ENCODE measurements at regions not wholly inside any gene's neighbourhood (a gene's known extent, or its start where the extent isn't known, plus 50 kb on each side); places are given as distances from the start of the nearest gene placed in this dataset.

DNA sequence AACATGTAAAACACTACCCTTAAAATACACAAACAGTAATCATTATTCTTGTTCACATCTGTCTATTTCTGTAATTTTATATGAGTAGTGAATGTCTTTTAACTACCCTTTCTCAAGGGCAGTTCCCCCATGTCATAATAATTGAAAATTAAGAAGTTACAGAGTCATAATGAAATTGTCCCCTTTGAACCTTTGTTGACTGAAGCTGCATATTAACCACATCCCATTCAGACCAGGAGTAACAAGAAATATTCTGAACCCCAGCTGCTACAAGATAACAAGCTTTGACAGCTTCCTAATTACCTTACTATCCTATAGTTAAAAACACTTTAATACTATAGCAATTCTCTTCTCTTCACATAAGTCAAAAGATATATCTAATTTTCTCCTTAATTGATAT, 635.9 kb upstream of the SUCLG2 start:
- DNase-seq, result no peak

DNA sequence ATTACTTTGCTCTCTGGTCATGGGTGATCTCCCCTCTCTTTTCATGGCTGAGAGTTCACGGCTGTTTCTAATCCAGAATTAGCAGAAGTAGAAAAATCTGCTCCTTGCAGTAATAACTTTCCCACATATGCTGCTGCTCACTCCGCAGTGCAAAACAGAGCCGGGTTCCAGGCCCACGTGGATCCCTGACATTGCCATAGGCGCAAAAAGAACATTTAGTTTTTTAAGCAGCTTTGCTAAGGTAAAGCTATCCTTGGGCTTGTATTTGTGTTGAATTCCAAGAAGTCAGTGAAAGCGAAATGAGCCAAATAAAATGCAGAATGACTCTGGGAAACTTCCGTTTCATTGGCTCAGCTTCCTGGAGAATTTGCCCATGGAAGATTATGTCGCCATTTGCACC, 633.7 kb upstream of the SUCLG2 start:
- no peak for DNase-seq

DNA sequence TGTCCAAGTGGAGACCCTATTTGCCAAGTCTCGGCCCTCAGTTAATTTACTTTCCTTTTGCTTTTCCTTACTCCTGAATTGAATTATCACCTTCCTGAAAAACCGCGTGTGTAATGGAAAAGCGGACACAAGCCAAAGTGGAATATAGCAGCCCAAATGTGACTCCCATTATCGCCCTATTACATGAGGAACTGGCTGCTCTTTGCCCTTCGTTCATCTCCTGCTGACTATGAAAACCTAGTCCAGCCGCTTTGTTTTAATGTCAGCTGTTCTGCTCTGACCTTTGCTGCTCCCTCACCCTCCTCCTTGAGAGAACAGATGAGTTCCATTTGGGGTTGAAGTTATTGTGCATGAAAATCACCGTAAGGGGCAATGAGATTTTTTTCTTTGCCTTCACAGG, 632.7 kb upstream of the SUCLG2 start:
- no peak for DNase-seq

DNA sequence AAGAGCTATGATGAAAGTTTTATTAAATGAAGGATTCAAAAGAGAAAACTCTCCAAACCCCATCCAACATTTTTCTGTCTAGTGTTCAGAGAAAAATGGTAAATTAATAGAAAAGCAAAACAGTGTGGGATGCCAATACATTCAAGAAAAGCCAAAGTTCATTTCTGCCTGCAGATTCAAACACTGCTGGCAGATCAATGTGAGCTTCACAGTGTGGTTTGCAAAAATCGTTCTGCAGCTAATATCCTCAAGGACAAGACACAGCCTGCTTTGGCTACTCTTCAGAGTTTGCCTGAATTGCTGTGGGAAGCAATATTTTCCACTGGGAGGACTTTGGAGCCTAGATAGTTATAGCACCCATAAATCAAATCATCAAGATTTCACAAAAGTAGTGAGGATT, 619.9 kb upstream of the SUCLG2 start:
- no peak for DNase-seq

DNA sequence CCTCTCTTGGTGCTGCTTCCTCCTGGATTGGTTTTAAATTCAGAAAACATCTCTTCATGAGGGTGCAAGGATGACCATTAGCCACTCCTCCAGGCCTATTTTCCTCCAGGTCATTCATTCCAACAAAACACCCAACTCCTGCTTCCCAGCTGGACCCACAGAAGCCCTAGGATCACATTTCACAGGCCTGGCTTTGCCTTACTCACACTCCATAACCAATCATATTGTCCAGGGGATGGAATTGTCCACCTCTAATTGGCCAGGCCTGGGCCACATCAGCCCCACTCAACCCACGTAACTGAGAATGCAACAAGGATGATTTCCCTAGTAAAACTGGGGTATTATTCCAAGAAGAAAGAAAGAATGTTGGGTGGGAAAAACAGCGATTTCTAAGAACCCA, 616.7 kb upstream of the SUCLG2 start:
- no peak for DNase-seq

DNA sequence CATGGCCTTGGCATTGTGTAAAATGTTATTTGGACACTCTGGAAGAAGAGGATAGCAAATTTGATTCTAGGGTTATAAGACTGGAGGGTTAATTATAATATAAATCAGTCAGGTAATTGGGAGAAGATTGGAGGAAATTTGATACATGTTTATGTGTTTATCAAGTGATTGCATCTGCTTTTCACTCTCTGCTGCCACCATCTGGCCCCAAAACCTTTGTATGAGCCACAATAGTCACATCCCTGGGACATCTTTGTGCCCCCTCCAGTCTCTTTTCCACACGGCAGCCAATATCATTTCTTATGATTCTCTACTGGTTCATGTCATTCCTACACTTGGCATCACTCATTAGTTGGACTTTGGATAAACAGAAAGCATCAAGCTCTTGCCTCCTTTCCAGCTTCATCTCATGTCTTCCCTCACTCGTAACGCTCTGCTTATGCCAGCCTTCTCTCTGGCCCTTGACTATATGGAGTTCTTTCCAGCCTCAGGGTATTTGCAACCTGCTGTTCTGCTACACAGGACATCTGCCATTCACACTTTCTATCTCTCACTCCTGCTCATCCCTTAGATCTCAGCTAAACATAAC, 602.3 kb upstream of the SUCLG2 start:
- DNase-seq, result no peak

DNA sequence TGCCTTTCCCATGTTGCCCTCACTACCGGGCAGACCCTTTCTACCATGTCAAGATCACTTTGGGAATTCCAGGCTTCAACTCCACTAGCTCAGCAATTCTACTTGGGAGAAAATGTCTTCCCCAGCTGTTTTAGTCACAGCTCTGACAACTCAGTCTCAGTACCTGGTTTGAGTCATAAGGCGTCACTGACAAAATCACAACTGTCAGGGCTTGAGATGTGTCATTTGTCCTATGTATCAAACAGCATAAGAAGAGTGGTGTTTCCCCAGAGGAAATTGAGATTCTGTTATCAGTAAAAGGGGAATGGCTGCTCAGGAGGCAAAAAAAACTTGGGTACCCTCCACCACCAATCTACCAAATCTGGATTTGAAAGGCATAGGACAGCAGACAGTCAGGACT, 594.9 kb upstream of the SUCLG2 start:
- no peak for DNase-seq

DNA sequence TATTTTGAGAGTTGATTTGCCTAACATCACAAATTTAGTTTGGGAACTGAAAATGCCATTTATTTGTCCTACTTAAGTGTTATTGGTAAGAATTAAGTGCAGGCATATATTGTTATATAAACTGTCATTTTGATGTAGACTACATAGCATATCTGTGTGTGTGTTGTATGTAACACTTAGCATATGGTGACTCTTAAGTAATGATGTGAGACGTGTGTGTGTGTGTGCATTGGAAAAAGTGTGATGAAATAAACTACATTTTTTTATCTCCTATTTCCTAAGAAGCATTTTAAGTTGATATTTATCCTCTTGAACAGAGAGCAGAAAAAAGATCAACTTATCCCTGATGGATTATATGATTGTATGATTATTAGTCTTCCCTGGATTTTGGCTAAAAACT, 588.2 kb upstream of the SUCLG2 start:
- DNase-seq, result no peak

DNA sequence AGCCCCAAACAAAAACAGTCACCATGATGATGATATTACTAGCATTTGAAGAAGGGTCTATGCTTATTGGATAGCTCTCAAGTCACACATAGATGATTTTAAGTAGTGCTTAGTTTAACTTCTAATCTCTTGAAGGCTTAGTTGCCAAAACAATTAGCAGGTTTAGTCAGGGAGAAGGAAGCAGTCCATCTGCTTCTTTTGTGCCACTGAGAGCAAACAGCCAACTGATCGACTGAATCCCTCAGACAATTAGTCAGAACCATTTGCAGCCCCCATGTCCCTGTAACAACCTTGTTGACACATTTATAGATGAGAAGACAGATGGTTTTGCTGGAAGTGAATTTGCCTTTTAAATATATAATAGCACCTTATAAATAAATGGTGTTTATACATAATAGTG, 585.1 kb upstream of the SUCLG2 start:
- no peak for DNase-seq

DNA sequence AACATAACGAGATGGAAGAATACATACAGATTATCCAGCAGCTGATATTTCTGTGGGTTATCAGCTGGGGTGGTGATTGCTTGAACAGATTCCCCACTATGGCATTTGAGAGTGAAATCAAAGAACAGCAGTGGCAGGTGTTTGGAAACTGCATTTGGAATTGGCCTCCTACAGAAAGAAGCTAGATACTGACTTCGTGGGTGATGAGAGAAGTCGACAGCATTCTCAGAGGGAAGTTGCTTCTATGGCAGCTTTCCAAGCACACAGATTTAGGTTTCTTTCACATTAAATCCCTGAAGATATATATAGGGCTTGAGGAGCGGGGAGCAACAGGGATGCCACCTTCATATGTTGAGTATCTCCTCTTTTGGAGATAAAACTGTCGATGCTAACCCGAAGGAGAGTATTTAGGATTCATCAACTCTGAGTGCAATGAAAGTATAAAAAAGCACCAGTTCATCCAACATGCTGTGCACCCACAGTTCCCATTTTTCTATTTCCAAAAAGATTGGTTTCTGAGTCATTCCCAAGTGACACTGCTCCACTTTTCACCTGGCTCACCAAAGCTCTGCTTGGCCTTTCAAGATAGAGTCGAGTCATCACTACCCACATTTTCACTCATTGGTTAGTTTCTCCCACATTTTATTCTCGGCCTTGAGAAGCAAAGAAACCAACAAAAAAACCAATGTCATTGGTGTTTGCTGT, 579.8 kb upstream of the SUCLG2 start:
- DNase-seq, result no peak

DNA sequence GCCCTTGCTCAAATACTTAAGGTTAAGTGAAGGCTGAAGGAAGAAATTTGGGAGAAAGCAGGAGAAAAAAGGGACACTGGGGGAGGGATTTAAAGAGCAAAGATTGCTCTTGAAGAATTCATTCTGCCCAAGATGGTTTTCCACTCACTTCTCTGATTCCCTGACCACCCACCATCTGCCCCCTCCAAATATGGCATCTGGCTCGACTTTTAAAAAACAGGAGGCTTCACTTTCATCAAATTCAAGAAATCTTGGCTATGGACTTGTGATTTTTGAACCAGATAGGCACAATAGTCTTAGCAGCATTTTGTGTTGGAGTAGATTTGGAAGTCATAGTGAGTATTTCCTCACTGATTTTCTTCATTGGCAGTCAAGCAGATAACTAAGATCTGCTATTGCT, 574.4 kb upstream of the SUCLG2 start:
- DNase-seq, result no peak

DNA sequence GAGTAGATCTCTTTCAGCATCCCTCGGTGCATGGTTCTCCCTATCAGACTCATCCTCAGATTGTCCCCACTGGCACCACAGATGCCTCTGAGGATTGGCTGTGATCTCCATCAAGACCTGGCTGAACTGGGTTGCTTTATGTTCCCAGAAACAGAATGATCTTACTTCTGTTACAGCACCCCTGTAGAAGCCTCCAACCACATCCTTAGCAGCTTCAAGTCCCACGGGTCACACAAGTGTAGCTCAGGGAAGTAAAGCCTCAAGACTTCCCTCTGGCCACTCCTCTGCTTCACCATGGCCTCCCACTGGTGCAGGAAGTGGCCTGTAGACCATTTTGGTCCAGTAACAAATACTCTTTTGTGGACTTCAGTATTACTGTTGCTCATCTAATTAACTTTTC, 566.4 kb upstream of the SUCLG2 start:
- no peak for DNase-seq

DNA sequence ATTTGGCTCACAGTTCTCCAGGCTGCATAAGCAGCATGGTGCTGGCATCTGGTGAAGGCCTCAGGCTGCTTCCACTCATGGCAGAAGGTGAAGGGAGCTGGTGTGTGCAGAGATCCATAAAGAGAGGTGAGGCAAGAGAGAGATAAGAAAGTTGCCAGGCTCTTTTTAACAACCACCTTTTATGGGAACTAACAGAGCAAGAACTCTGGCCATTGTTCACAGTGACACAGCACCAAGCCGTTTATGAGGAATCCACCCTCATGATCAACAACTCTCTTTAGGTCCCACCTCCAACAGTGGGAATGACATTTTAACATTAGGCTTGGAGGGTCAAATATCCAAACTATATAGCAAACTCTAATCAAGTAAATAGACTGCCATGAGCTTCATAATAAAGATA, 557.2 kb upstream of the SUCLG2 start:
- DNase-seq, result no peak

DNA sequence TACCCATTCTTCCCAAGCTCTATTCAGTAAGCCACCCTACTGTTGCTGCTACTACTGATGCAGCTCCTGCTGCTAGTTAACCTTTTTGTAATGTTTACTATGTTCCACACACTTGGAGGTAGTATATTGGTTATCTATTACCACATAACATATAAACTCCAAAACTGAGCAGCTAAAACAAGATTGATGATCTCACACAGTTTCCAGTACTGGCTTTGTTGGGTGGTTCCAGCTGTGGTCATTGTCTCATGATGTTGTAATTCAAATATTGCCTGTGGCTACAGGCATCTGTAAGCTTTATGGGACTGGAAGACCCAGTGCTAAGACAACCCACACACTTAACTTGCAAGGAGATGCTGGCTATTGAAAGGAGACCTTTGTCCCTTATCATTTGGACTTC, 556.2 kb upstream of the SUCLG2 start:
- no peak for DNase-seq

DNA sequence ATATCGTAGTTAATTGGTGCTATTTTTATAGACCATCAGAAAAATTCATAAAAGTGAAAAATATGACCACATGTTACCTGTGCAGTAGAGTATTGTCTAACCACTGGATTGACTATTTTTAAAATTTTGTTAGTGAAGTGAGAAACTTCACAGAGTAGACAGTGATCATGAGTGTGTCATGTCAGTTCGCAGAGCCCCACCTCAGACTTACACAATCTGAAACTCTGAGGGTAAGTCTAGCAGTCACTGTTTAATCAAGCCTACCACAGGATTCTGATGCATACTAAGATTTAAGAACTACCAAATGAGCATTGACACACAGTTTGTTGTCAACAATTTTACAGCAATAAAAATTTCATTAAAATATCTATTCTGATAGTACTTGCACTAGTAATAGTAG, 552.9 kb upstream of the SUCLG2 start:
- DNase-seq, result no peak

DNA sequence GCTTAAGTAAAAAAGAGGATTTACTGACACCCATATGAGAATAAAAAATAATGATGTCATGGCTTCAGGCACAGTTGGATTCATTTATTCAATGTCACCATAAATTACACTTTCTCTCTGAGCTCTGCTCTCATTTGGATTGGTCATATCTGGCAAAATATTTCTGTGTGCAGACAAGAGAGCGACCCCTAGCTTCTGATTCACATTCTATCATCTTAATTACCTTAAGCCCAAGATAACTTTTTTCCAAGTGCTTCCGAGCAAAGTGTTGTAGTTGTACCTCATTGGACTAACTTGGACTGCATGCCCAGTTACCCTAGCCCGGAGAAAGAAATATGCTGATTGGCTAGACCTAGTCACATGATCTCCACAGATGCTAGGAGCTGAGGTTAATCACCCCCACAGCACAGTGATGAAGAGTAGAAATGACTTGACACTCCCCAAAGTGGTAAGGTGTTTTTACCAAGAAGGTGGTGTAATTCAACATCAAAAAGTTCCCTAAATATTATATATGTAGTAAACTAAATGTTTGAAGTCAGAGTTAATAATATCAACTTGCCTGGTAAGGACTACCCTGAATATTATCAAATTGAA, 552.2 kb upstream of the SUCLG2 start:
- no peak for DNase-seq

DNA sequence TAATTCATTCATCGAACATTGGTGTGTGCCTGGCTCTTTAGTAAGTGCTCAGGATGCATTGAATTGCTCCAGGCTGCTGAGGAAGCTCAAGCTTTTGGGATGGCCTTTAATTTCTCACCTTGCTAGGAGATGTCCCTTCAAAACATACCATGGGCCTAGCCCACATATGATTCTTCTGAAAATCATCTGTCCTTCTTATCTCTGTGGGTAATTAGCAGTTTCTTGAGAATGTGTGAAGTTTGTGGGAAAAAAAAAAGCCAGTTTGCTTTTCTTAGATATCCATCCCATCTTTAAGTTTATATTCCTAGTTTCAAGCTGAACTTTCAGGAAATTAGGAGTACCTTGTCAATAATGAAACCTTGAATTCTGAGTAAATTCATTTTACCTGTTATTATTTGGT, 532.3 kb upstream of the SUCLG2 start:
- DNase-seq, result no peak

DNA sequence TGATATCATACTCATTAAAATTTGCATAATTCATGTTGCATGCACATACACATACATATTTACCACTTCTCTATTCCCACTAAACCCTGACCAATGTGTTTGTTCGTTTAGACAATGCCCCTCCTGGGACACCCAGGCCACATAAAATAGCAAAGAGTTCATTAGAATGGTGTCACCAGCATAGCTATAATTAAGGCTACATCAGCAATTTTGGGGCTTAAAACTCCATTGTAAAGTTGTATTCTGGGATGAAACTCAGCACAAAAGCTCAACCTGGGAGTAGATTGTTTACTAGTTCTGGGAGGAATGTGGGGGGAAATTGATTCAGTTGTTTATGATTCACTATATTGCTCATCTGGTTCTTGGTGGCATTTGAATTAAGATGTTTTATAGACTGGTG, 522.2 kb upstream of the SUCLG2 start:
- DNase-seq, result no peak

DNA sequence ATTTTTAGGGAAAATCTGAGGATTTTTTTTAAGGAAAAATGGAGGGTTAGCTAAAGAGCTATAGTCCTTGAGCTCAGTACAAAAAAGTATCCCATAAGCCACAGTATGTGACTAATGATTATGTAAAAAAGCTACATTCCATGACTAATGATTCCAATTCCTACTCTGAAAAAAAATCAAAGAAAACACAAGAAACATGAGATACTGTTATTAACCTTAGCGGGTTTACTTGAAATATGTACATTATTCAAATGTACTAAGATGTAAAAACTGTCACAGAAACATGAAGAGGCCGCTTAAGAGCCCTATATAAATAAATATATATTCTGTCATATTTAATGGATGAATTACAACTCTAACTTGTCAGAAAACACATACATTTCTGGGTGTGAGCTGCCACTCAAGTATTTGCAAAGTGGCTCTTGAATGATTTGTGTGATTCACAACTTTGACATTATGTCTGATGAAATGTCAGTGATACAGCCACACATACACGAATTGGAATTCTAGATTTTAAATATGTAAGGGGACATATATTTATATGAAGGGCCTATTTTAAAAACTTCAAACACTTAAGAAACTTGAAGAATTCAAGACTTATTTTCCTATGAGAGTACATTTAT, 518.7 kb upstream of the SUCLG2 start:
- no peak for DNase-seq

DNA sequence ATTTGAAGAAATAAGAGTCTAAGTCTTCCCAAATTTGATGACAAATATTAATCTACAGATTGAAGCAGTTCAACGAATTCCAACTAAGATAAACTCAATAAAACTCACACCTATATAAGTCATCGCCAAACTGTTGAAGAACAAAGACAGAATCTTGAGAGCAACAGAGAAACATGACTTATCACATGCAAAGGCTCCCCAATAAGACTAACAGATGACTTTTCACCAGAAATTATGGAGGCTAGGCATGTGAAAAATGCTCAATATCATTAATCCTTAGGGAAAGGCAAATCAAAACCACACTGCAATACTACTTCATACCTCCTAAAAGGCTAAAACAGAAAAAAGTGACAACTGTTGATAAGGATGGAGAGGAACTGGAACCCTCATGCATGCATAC, 517.6 kb upstream of the SUCLG2 start:
- DNase-seq, result no peak

DNA sequence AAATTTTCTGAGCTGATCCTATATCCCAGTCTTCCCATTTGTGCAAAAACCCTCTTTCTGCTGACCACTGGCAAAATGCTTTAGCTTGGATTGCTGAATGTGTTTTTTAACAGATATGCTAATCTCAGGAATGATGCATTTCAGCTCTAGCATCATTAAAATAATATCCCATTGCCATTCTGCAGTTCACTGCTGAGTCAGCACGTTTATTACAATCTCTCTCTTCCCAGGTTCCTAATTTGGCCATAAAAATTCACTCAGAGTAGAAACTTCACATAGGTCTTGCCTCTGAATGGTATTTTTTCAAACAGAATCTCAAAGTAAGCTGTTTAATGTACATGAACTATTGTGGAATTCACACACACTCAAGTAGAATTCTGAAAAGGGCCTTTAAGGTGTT, 509.6 kb upstream of the SUCLG2 start:
- DNase-seq, result no peak

DNA sequence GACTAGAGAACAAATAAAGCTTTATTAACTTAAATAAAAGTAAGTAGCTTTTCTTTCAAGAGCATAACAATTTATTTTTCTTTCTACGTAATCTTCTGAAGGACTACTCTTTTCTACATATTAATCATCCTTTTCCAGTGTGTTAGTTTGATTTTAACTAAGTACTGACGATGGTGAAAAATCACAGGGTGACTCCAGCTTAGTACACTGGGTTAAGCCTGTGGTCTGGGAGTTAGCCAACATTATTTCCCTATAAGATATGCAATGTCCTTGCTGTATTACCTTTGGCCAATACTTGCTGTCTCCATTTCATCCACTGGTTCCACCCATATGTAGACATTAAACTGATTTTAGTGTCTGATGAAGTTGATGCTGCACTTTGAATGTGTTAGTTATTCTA, 508.6 kb upstream of the SUCLG2 start:
- no peak for DNase-seq

DNA sequence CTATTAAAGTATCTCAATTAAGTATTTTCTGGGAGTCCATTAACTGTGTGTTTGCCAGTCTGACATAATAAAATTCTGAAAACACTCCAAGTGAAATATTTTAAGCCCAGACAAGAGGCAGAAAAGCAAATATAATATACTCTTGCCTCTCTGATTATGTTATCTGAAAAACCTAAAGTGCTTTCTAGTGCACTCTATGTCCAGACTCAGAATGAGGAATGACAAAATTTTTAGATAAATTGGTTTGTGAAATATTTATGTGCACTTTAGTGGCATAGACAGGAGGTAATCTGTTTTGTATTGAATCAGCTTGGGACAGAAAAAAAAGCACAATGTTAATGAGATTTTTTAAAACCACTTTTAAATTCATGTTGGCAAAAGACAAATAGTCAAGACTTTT, 508.2 kb upstream of the SUCLG2 start:
- no peak for DNase-seq

DNA sequence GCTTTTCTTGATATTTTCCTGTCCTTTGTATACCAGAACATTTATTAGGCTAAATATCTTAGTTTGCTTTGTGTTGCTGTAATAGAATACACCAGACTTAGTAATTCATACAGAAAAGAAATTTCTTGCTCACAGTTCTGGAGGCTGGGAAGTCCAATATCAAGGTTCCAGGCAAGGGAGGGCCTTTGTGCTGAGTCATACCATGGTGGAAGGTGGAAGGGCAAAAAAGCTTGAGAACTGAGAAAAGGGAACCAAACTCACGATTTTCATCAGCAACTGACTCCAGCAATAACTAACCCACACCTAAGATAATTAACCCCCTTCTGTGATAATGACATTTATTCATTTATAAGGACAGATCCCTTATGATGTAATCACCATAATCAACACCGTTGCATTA, 496.9 kb upstream of the SUCLG2 start:
- DNase-seq, result no peak

DNA sequence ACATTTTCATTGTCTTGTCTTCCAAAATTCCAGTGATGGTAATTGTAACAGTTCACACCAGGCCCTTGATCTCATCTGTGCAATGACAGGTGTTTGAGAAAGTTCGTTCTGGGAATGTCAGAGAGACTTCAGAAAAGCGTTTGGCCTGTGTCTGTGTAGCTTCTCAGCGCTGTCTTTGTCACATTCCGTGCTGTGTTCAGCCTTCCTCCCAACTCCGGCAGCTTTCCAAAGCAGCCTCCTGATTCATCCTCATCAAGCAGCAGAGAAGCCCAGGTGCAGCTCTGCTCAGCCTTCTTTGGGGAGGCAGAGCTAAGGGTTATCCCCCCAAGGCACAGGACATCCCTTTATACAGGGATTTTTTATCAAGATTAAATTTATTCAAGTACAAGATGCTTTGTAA, 494.0 kb upstream of the SUCLG2 start:
- no peak for DNase-seq
